ENCODE measurements at regions not wholly inside any gene's neighbourhood (a gene's known extent, or its start where the extent isn't known, plus 50 kb on each side); places are given as distances from the start of the nearest gene placed in this dataset.

- TF ChIP-seq ZNF396 (CRISPR knock-in tag; IDR thresholded peaks at IDR 0.05; ENCODE audit: borderline replicate concordance) (no peak), OVOL2 (CRISPR knock-in tag; IDR thresholded peaks at IDR 0.05; ENCODE audit: borderline replicate concordance) (no peak), FOXP4 (CRISPR knock-in tag; IDR thresholded peaks at IDR 0.05) (no peak)
These were observed 131.2 kb upstream of the ERBB4 start (continued) for GRCh38 chr2:212669761-212670160.

- Mint-ChIP-seq H3K4me1 (no peaks in the 10 kb centered on the region), H3K27me3 (ENCODE audit: low read depth) (no peaks in the 10 kb centered on the region), H3K4me3 (no peak overlapping the region), H3K27ac (no peak overlapping the region), H3K36me3 (no peaks in the 10 kb centered on the region), H3K9me3 (no peaks in the 10 kb centered on the region)
- ChIA-PET CTCF (no interaction called here), POLR2A (no interaction called here)
- TF ChIP-seq RELA (CRISPR knock-in tag; IDR thresholded peaks at IDR 0.05; ENCODE audit: borderline replicate concordance), result no peak
- no peak for TF ChIP-seq NR2C2 (CRISPR knock-in tag; IDR thresholded peaks at IDR 0.05)
- TF ChIP-seq MLX (CRISPR knock-in tag; IDR thresholded peaks at IDR 0.05), result no peak
- no peak for TF ChIP-seq AFF4 (CRISPR knock-in tag; IDR thresholded peaks at IDR 0.05; ENCODE audit: borderline replicate concordance)
- no peak for TF ChIP-seq ERG (CRISPR knock-in tag; IDR thresholded peaks at IDR 0.05)
- TF ChIP-seq AR (CRISPR knock-in tag; IDR thresholded peaks at IDR 0.05), result no peak
- TF ChIP-seq ZNF281 (CRISPR knock-in tag; IDR thresholded peaks at IDR 0.05), result no peak
- no peak for TF ChIP-seq KAT7 (CRISPR knock-in tag; IDR thresholded peaks at IDR 0.05; ENCODE audit: borderline replicate concordance)
- TF ChIP-seq GTF2I (CRISPR knock-in tag; conservative IDR thresholded peaks at IDR 0.05), result no peak
- TF ChIP-seq ZSCAN18 (CRISPR knock-in tag; IDR thresholded peaks at IDR 0.05), result no peak
- no peak for DNase-seq (ENCODE audit: low spot score)
- ATAC-seq, result no peak
These were observed 129.2 kb upstream of the ERBB4 start for GRCh38 chr2:212667751-212668316.
